ENCODE measurements at regions not wholly inside any gene's neighbourhood (a gene's known extent, or its start where the extent isn't known, plus 50 kb on each side); places are given as distances from the start of the nearest gene placed in this dataset.

DNA sequence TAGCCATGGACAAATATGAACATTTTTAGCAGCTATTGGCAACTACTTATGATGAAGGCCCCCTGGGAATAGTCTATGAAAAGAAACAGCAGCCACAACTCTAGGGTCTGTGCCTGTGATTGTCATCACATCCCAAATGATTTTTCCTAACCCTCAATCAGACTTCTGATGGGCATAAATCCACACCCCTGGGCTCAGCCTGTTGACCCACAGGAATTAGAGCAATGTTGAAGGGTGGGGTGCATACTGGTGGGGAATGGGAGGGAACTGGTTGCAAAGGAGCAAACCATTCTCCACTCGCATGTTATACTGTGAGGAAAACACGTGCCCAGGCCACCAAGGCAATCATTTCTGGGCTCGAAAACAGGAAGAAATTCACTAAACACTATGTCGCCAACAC, 106.5 kb upstream of the CTNNB1 start:
- TF ChIP-seq, protein P1, sequence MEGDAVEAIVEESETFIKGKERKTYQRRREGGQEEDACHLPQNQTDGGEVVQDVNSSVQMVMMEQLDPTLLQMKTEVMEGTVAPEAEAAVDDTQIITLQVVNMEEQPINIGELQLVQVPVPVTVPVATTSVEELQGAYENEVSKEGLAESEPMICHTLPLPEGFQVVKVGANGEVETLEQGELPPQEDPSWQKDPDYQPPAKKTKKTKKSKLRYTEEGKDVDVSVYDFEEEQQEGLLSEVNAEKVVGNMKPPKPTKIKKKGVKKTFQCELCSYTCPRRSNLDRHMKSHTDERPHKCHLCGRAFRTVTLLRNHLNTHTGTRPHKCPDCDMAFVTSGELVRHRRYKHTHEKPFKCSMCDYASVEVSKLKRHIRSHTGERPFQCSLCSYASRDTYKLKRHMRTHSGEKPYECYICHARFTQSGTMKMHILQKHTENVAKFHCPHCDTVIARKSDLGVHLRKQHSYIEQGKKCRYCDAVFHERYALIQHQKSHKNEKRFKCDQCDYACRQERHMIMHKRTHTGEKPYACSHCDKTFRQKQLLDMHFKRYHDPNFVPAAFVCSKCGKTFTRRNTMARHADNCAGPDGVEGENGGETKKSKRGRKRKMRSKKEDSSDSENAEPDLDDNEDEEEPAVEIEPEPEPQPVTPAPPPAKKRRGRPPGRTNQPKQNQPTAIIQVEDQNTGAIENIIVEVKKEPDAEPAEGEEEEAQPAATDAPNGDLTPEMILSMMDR (optimal IDR thresholded peaks at IDR 0.05 in 1 of 3, IDR thresholded peaks at IDR 0.05 in 1 of 3, conservative IDR thresholded peaks at IDR 0.05 in 1 of 3; ENCODE audit: extremely low read depth in 1 of 3, insufficient read depth in 2 of 3, low read length in 3 of 3), result no peak
- no peak for TF ChIP-seq EZH2 (IDR thresholded peaks at IDR 0.05; ENCODE audit: low read length)

Measured in keratinocyte (primary cell).